GM12872 (cell line): ENCODE measurements at regions not wholly inside any gene's neighbourhood (a gene's known extent, or its start where the extent isn't known, plus 50 kb on each side); places are given as distances from the start of the nearest gene placed in this dataset.

Source experiments
- CTCF ChIP-seq: IDR thresholded peaks from 3 replicates; pipeline ENCODE4 v1.5.1; 2011; ENCODE audit warnings: low read depth, mild to moderate bottlenecking, low read length, moderate library complexity; ENCODE audit not compliant: insufficient read depth

GRCh38 chr5:24389968-24390367, 254.8 kb downstream of the CDH10 start:
- TF ChIP-seq CTCF: no peak

GRCh38 chr5:24391816-24392215, 253.0 kb downstream of the CDH10 start:
- no peak for TF ChIP-seq CTCF

GRCh38 chr5:24397601-24398000, 247.2 kb downstream of the CDH10 start:
- TF ChIP-seq CTCF: no peak

GRCh38 chr5:24401773-24402172, 243.0 kb downstream of the CDH10 start:
- no peak for TF ChIP-seq CTCF

- TF ChIP-seq CTCF: no peak
Measured at GRCh38 chr5:24407466-24407865, 237.3 kb downstream of the CDH10 start.

GRCh38 chr5:24428345-24428744, 216.4 kb downstream of the CDH10 start:
- TF ChIP-seq CTCF: no peak

GRCh38 chr5:24433555-24433954, 211.2 kb downstream of the CDH10 start:
- no peak for TF ChIP-seq CTCF
